GM10266 (cell line): ENCODE measurements at regions not wholly inside any gene's neighbourhood (a gene's known extent, or its start where the extent isn't known, plus 50 kb on each side); places are given as distances from the start of the nearest gene placed in this dataset.

Experiments used
- DNase-seq: peaks from one replicate; pipeline ENCODE4 v3.0.0; 2012; ENCODE audit errors: extremely low spot score
- CTCF ChIP-seq: IDR thresholded peaks from 2 replicates; pipeline ENCODE4 v1.5.1; 2012; ENCODE audit warnings: mild to moderate bottlenecking, low read depth; ENCODE audit not compliant: control insufficient read depth, insufficient read depth; ENCODE audit errors: missing control alignments

- no peak for DNase-seq
- TF ChIP-seq CTCF: no peak
Observed at GRCh38 chr5:3009605-3010004, 258.1 kb upstream of the IRX2 start.

GRCh38 chr5:3007577-3007976 lies 256.1 kb upstream of the IRX2 start:
- TF ChIP-seq CTCF: no peak
- no peak for DNase-seq

- no peak for TF ChIP-seq CTCF
- no peak for DNase-seq
Observed at GRCh38 chr5:3006961-3007551, 255.6 kb upstream of the IRX2 start.

GRCh38 chr5:3006526-3006925 lies 255.0 kb upstream of the IRX2 start:
- no peak for DNase-seq
- no peak for TF ChIP-seq CTCF

- no peak for TF ChIP-seq CTCF
- no peak for DNase-seq
Observed at GRCh38 chr5:3004361-3005080, 253.0 kb upstream of the IRX2 start.

- DNase-seq: no peak
- no peak for TF ChIP-seq CTCF
Observed at GRCh38 chr5:3002230-3002629, 250.8 kb upstream of the IRX2 start.

GRCh38 chr5:3000631-3001030 lies 249.2 kb upstream of the IRX2 start:
- no peak for DNase-seq

More at GRCh38 chr5:3000631-3001030, 249.2 kb upstream of the IRX2 start:
- TF ChIP-seq CTCF: no peak
